HepG2 (cell line): ENCODE measurements at regions not wholly inside any gene's neighbourhood (a gene's known extent, or its start where the extent isn't known, plus 50 kb on each side); places are given as distances from the start of the nearest gene placed in this dataset.
"Not testable (repeated sequence)": the region's sequence is repeated elsewhere in the genome, so short reads cannot be mapped to it uniquely, and the experiment has no call there.

Source experiments
- ATAC-seq: fragments of 200-7000 bp; cut with Tn5 transposase; 3 replicates; pipeline ENCODE4 v1.9.1; 2020; ENCODE audit warnings: mild to moderate bottlenecking, moderate library complexity
- BruUV-seq: library from RNA; stranded (reverse); fragments of 400-500 nt; replicated peaks from 2 replicates; lab custom pipeline; 2021; lab: Mats Ljungman, UMichigan
- CTCF ChIA-PET: fragments of 300-600 bp; formaldehyde crosslinking; extraction: SDS; loops from one replicate; lab custom pipeline; 2021; ENCODE audit warnings: low total read pairs, inconsistent platforms, low intra/inter-chr PET ratio; lab: Yijun Ruan, JAX
- POLR2A ChIA-PET: fragments of 350-600 bp; sonication (Branson Sonifier 250); formaldehyde crosslinking; loops from one replicate; lab custom pipeline; 2020; ENCODE audit warnings: antibody characterized with exemption, inconsistent platforms; lab: Yijun Ruan, JAX
- DNase-seq: peaks from one replicate; pipeline ENCODE4 v3.0.0-alpha.2; 2015; ENCODE audit warnings: low spot score
- FAIRE-seq: peaks from 3 replicates; lab custom pipeline; 2011; peaks lifted over from hg19 to GRCh38; lab: Jason Lieb, UNC
- H2AFZ ChIP-seq: one replicate; pipeline ENCODE4 v1.6.1; 2011; ENCODE audit warnings: low read length, inconsistent platforms
- H3K27ac ChIP-seq: fragments of 300-600 bp; 3 replicates; pipeline ENCODE4 v1.8.0; 2011; ENCODE audit warnings: mixed run types, mild to moderate bottlenecking, mixed read lengths, low read length, inconsistent platforms; ENCODE audit not compliant: insufficient read depth; ENCODE audit errors: extremely low read length
- H3K27me3 ChIP-seq, 2 experiments: fragments of 200-600 bp in 1 of 2; 2 replicates in 1 of 2; 3 replicates in 1 of 2; pipeline versions ENCODE4 v1.6.0 to v1.8.0; 2011; ENCODE audit warnings: low read length in 2 of 2, mild to moderate bottlenecking in 2 of 2, moderate library complexity in 2 of 2, inconsistent platforms in 1 of 2; ENCODE audit not compliant: insufficient read depth in 2 of 2, control insufficient read depth in 1 of 2
- H3K36me3 ChIP-seq, 2 experiments: fragments of 200-600 bp in 1 of 2; replicated peaks in 1 of 2; 2 replicates in 1 of 2; 3 replicates in 1 of 2; pipeline versions ENCODE4 v1.5.1 to v1.8.0; 2011; ENCODE audit warnings: low read length in 2 of 2, inconsistent platforms in 1 of 2; ENCODE audit not compliant: insufficient read depth in 2 of 2, control insufficient read depth in 1 of 2
- H3K4me1 ChIP-seq: 2 replicates; pipeline ENCODE4 v1.5.1; 2012; ENCODE audit warnings: low read length, inconsistent platforms; ENCODE audit not compliant: insufficient read depth
- H3K4me2 ChIP-seq: 2 replicates; pipeline ENCODE4 v1.6.0; 2011; ENCODE audit warnings: low read depth, low read length, inconsistent platforms
- H3K4me3 ChIP-seq, 3 experiments: fragments of 200-600 bp in 1 of 3; sonication (generic), shearing (Covaris generic) in 1 of 3; replicated peaks in 1 of 3; 2 replicates each; pipeline ENCODE4 v1.5.1; 2011 to 2016; ENCODE audit warnings: low read length in 3 of 3, inconsistent platforms in 2 of 3, low read depth in 2 of 3, mild to moderate bottlenecking in 2 of 3, control low read depth in 1 of 3, mixed read lengths in 1 of 3; ENCODE audit not compliant: insufficient read depth in 1 of 3
- H3K79me2 ChIP-seq: one replicate; pipeline ENCODE4 v1.6.1; 2011; ENCODE audit warnings: low read length, inconsistent platforms; ENCODE audit not compliant: insufficient read depth
- H3K9ac ChIP-seq: 2 replicates; pipeline ENCODE4 v1.6.0; 2011; ENCODE audit warnings: mild to moderate bottlenecking, low read depth, low read length, inconsistent platforms; ENCODE audit not compliant: insufficient read depth
- H3K9me3 ChIP-seq: 2 replicates; pipeline ENCODE4 v1.5.1; 2012; ENCODE audit warnings: mild to moderate bottlenecking, low read length
- H4K20me1 ChIP-seq: 2 replicates; pipeline ENCODE4 v1.6.0; 2011; ENCODE audit warnings: inconsistent platforms, mild to moderate bottlenecking, low read length, moderate library complexity; ENCODE audit not compliant: insufficient read depth
- ARID3A ChIP-seq: IDR thresholded peaks from 2 replicates; pipeline ENCODE4 v1.6.1; 2012; ENCODE audit warnings: low read depth, low read length, improper control_type of control experiment
- CTCF ChIP-seq: sonication (generic); formaldehyde crosslinking; IDR thresholded peaks from 2 replicates; pipeline ENCODE4 v1.5.0; 2020; ENCODE audit warnings: mild to moderate bottlenecking, missing genetic modification reagents, moderate library complexity
- HIVEP1 ChIP-seq: sonication (generic); formaldehyde crosslinking; IDR thresholded peaks from 2 replicates; pipeline ENCODE4 v1.4.0; 2020; ENCODE audit warnings: mild to moderate bottlenecking, missing genetic modification reagents
- SMAD3 ChIP-seq: sonication (generic); formaldehyde crosslinking; IDR thresholded peaks from 2 replicates; pipeline ENCODE4 v1.4.0; 2020; ENCODE audit warnings: missing genetic modification reagents
- SMC3 ChIP-seq: IDR thresholded peaks from 2 replicates; pipeline ENCODE4 v1.6.1; 2011; ENCODE audit warnings: low read length, improper control_type of control experiment
- STAG1 ChIP-seq: sonication (generic); formaldehyde crosslinking; IDR thresholded peaks from 2 replicates; pipeline ENCODE4 v1.4.0; 2020; ENCODE audit warnings: missing genetic modification reagents
- USF2 ChIP-seq, 2 experiments: sonication (generic) in 1 of 2; formaldehyde crosslinking in 1 of 2; IDR thresholded peaks; 2 replicates each; pipeline versions ENCODE4 v1.5.1 to v1.6.1; 2011 to 2020; ENCODE audit warnings: borderline replicate concordance in 1 of 2, low read depth in 1 of 2, low read length in 1 of 2, mild to moderate bottlenecking in 1 of 2, missing genetic modification reagents in 1 of 2, moderate library complexity in 1 of 2
- ZC3H13 ChIP-seq: sonication (generic); formaldehyde crosslinking; IDR thresholded peaks from 2 replicates; pipeline ENCODE4 v1.8.1; 2023; ENCODE audit warnings: mild to moderate bottlenecking, missing genetic modification reagents, moderate library complexity
- WGBS: methylation state at CpG from one replicate; pipeline ENCODE4 v1.1.6; 2017; ENCODE audit warnings: low lambda C conversion rate; 5-methylcytosine and 5-hydroxymethylcytosine counted together
- in situ Hi-C: cut with HindIII; loops from 2 replicates; pipeline ENCODE4 v1.10.0; 2017; ENCODE audit warnings: low pct_unique_long_range_greater_than_20kb; ENCODE audit not compliant: extremely low pct_ligation_motif_present
- intact Hi-C: fragments of 100-400 bp; cut with micrococcal nuclease; formaldehyde crosslinking; loops from one replicate; pipeline ENCODE4 v1.10.0; 2022; ENCODE audit not compliant: unreplicated experiment

GRCh38 chr13:81872581-81872980 is 1531.7 kb upstream of the SPRY2 start:
- 2% methylated on average over 3 of the region's 3 CpGs for WGBS
- H3K4me3 ChIP-seq, result no peak overlapping the region
- intact Hi-C loops, result loop anchor here (1.0 to 5.0 kb wide), 3 partner anchors 228 to 330 kb away; no protein-coding TSS in a partner anchor
- TF ChIP-seq STAG1 (CRISPR knock-in tag) (peak; percentile 66), HIVEP1 (CRISPR knock-in tag) (no peak), SMC3 (peak; percentile 24; the same call in 1 of the 2 replicates), ARID3A (0 out of 2 replicates have a peak, but pooled peaks have one; percentile 29), USF2 (IDR thresholded peaks at IDR 0.05; ENCODE audit: low read depth, low read length) (no peak), USF2 (CRISPR knock-in tag; IDR thresholded peaks at IDR 0.05; ENCODE audit: borderline replicate concordance) (no peak), SMAD3 (CRISPR knock-in tag) (no peak), CTCF (peak; percentile 52), ZC3H13 (no peak)
- TF ChIP-seq, all 625 proteins: peak for 4
- ATAC-seq (peak; percentile 63), DNase-seq (peak; percentile 38), FAIRE-seq (no peak)
- Histone ChIP-seq H3K9me3 (no peaks in the 10 kb centered on the region), H2AFZ (no peak overlapping the region), H3K4me2 (no peak overlapping the region), H3K27ac (no peak overlapping the region), H3K27me3 (peaks cover 1 to 22% of the 10 kb centered on the region in 2 experiments; a peak in 4 of 5 replicates), H3K9ac (no peak overlapping the region), H3K4me1 (peaks cover 19% of the 10 kb centered on the region), H4K20me1 (0 out of 2 replicates have a peak, but pooled peaks cover 5% of the 10 kb centered on the region), H3K79me2 (no peaks in the 10 kb centered on the region), H3K36me3 (no peaks in the 10 kb centered on the region)
- in situ Hi-C loops, result loop anchor here (10.0 kb wide), 1 partner anchor 238 kb away; no protein-coding TSS in a partner anchor
- no TSS peak for BruUV-seq
- ChIA-PET POLR2A (no interaction called here), CTCF (interaction anchor here (1.7 kb wide), 1 partner anchor 232 kb away, joined by 14 read pairs; no protein-coding TSS in a partner anchor)

- not testable (repeated sequence) for ATAC-seq, H3K79me2 ChIP-seq
- WGBS, result 24% methylated on average over 4 of the region's 4 CpGs
These were observed 1530.9 kb upstream of the SPRY2 start for GRCh38 chr13:81871751-81872325.

More at GRCh38 chr13:81871751-81872325, 1530.9 kb upstream of the SPRY2 start:
- H3K27me3 ChIP-seq, result peaks cover 1 to 25% of the 10 kb centered on the region in 2 experiments; a peak in 3 of 5 replicates
- in situ Hi-C loops (loop anchor here (10.0 kb wide), 1 partner anchor 237 kb away; no protein-coding TSS in a partner anchor), intact Hi-C loops (loop anchor here (1.0 to 5.0 kb wide), 3 partner anchors 228 to 330 kb away; no protein-coding TSS in a partner anchor)
- H3K4me2 ChIP-seq, H3K27ac ChIP-seq, H3K36me3 ChIP-seq, POLR2A ChIA-PET, DNase-seq, H3K4me3 ChIP-seq, FAIRE-seq, BruUV-seq, H2AFZ ChIP-seq, H3K9me3 ChIP-seq, H4K20me1 ChIP-seq, H3K9ac ChIP-seq: not testable (repeated sequence)
- H3K4me1 ChIP-seq, result peaks cover 19% of the 10 kb centered on the region
- CTCF ChIA-PET, result interaction anchor here (1.7 kb wide), 1 partner anchor 232 kb away, joined by 14 read pairs; no protein-coding TSS in a partner anchor
